ENCODE measurements at regions not wholly inside any gene's neighbourhood (a gene's known extent, or its start where the extent isn't known, plus 50 kb on each side); places are given as distances from the start of the nearest gene placed in this dataset.

DNA sequence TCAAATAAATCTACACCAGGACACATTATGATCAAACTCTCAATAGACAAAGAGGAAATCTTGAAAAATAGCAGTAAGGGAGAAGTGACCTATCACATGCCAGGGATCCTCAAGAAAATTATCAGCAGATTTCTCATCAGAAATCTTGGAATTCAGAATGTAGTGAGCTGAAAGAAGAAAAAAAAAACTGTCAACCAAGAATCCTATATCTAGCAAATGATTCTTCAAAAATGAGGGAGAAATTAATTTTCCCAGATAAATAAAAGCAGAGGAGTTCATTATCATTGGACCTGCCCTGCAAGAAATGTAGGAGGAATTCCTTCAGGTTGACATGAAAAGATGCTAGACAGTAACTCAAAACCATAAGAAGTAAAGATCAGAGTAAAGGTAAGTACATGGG is 363.6 kb downstream of the TFAP2A start:
- intact Hi-C loops (cut with micrococcal nuclease), result no loop called here

More for the DNA sequence above, 363.6 kb downstream of the TFAP2A start:
- H4K20me1 ChIP-seq (ENCODE audit: insufficient read depth, low read length), result no peaks in the 10 kb centered on the region
- no peak overlapping the region for H3K18ac ChIP-seq (ENCODE audit: low read depth, low read length)
- H3K9me1 ChIP-seq (ENCODE audit: insufficient read depth, low read length), result no peaks in the 10 kb centered on the region
- no peak overlapping the region for H3K4ac ChIP-seq (ENCODE audit: low read depth, low read length)
- no peaks in the 10 kb centered on the region for H3K4me1 ChIP-seq (ENCODE audit: control insufficient read depth, insufficient read depth, low read length)
- H3K27me3 ChIP-seq (ENCODE audit: control insufficient read depth, insufficient read depth, low read length), result no peaks in the 10 kb centered on the region
- no peak overlapping the region for H3K4me2 ChIP-seq (ENCODE audit: low read depth, low read length)
- no peak overlapping the region for H2AK9ac ChIP-seq (replicated peaks; ENCODE audit: low read depth, low read length, poor library complexity)
- DNase-seq, result no peak
- no peak overlapping the region for H4K91ac ChIP-seq (ENCODE audit: insufficient read depth, low read depth, low read length)
- no peak overlapping the region for H3K27ac ChIP-seq (ENCODE audit: insufficient read depth, low read length)
- dilution Hi-C loops (cut with HindIII; ENCODE audit: low sequenced_read_pairs, unreplicated experiment) (no loop called here), in situ Hi-C loops (cut with MboI; ENCODE audit: low sequenced_read_pairs) (no loop called here)
- no peak overlapping the region for H2BK15ac ChIP-seq (ENCODE audit: low read depth, low read length)
- H4K8ac ChIP-seq (ENCODE audit: low read depth in 2 of 2, low read length in 2 of 2), result no peak overlapping the region
- no peaks in the 10 kb centered on the region for H3K36me3 ChIP-seq (ENCODE audit: control insufficient read depth, insufficient read depth, low read length)
- ChIA-PET CTCF (no interaction called here), POLR2A (ENCODE audit: unreplicated experiment) (no interaction called here)
- H2BK20ac ChIP-seq (ENCODE audit: low read depth, low read length), result no peak overlapping the region
- H2AK5ac ChIP-seq (ENCODE audit: low read depth, low read length), result no peak overlapping the region
- no peak overlapping the region for H3K14ac ChIP-seq (replicated peaks; ENCODE audit: low read depth, low read length)
- peaks cover 2% of the 10 kb centered on the region; the same call in 1 of the 2 replicates for H3K9me3 ChIP-seq (ENCODE audit: control insufficient read depth, insufficient read depth, low read length)
- TF ChIP-seq BHLHE40 (IDR thresholded peaks at IDR 0.05; ENCODE audit: low read depth, low read length) (no peak), SMC3 (IDR thresholded peaks at IDR 0.05; ENCODE audit: low read depth, low read length) (no peak), POLR2A (IDR thresholded peaks at IDR 0.05; ENCODE audit: low read depth, low read length) (no peak), RFX5 (IDR thresholded peaks at IDR 0.05; ENCODE audit: low read depth, low read length) (no peak)
- TF ChIP-seq, protein P1, sequence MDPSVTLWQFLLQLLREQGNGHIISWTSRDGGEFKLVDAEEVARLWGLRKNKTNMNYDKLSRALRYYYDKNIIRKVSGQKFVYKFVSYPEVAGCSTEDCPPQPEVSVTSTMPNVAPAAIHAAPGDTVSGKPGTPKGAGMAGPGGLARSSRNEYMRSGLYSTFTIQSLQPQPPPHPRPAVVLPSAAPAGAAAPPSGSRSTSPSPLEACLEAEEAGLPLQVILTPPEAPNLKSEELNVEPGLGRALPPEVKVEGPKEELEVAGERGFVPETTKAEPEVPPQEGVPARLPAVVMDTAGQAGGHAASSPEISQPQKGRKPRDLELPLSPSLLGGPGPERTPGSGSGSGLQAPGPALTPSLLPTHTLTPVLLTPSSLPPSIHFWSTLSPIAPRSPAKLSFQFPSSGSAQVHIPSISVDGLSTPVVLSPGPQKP (IDR thresholded peaks at IDR 0.05; ENCODE audit: borderline replicate concordance, low read depth, low read length), result no peak
- TF ChIP-seq, protein P2, sequence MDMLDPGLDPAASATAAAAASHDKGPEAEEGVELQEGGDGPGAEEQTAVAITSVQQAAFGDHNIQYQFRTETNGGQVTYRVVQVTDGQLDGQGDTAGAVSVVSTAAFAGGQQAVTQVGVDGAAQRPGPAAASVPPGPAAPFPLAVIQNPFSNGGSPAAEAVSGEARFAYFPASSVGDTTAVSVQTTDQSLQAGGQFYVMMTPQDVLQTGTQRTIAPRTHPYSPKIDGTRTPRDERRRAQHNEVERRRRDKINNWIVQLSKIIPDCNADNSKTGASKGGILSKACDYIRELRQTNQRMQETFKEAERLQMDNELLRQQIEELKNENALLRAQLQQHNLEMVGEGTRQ (IDR thresholded peaks at IDR 0.05; ENCODE audit: low read depth, low read length), result no peak
- H3K56ac ChIP-seq (ENCODE audit: extremely low read depth, insufficient read depth, low read length), result no peak overlapping the region
- no peak for ATAC-seq (ENCODE audit: low read depth)
- no peak overlapping the region for H3K23ac ChIP-seq (ENCODE audit: low read depth, low read length)
- no peak overlapping the region for H2BK120ac ChIP-seq (ENCODE audit: low read depth, low read length)
- no peak overlapping the region for H2BK5ac ChIP-seq (ENCODE audit: low read depth, low read length, poor library complexity, severe bottlenecking)
- H2AFZ ChIP-seq (replicated peaks; ENCODE audit: low read length, poor library complexity), result no peak overlapping the region
- H4K5ac ChIP-seq (ENCODE audit: low read depth, low read length), result no peak overlapping the region
- no TSS peak for BruUV-seq (replicated peaks)
- H3K9ac ChIP-seq (ENCODE audit: low read depth, low read length), result no peak overlapping the region
- no peak overlapping the region for H3K4me3 ChIP-seq (ENCODE audit: insufficient read depth, low read depth, low read length)
- H3K79me1 ChIP-seq (ENCODE audit: low read depth in 1 of 2, low read length in 2 of 2), result no peaks in the 10 kb centered on the region
